Endothelial cell of umbilical vein (primary cell): ENCODE measurements at regions not wholly inside any gene's neighbourhood (a gene's known extent, or its start where the extent isn't known, plus 50 kb on each side); places are given as distances from the start of the nearest gene placed in this dataset.
"Not testable (repeated sequence)": the region's sequence is repeated elsewhere in the genome, so short reads cannot be mapped to it uniquely, and the experiment has no call there.

Experiments used
- EZH2 ChIP-seq: IDR thresholded peaks from 2 replicates; pipeline ENCODE4 v1.6.1; 2012; ENCODE audit warnings: borderline replicate concordance, low read depth, mild to moderate bottlenecking, moderate library complexity, low read length, inconsistent platforms; ENCODE audit not compliant: severe bottlenecking
- FOS ChIP-seq: IDR thresholded peaks from 2 replicates; pipeline ENCODE4 v1.6.1; 2011; ENCODE audit warnings: mild to moderate bottlenecking, low read length, moderate library complexity, borderline replicate concordance; ENCODE audit not compliant: insufficient read depth
- GATA2 ChIP-seq: IDR thresholded peaks from 2 replicates; pipeline ENCODE4 v1.7.0; 2011; ENCODE audit warnings: low read depth, mild to moderate bottlenecking, moderate library complexity, mixed read lengths, low read length; ENCODE audit not compliant: insufficient read length, insufficient read depth
- MAX ChIP-seq: IDR thresholded peaks from 2 replicates; pipeline ENCODE4 v1.6.1; 2011; ENCODE audit not compliant: insufficient read depth, insufficient read length
- MYC ChIP-seq: IDR thresholded peaks from one replicate; pipeline ENCODE4 v1.6.1; 2011; ENCODE audit warnings: mild to moderate bottlenecking, low read depth, low read length
- POLR2A ChIP-seq: IDR thresholded peaks from 2 replicates; pipeline ENCODE4 v1.6.1; 2012; ENCODE audit warnings: low read depth, mild to moderate bottlenecking, control low read depth, low read length
- POLR2AphosphoS5 ChIP-seq: IDR thresholded peaks from 2 replicates; pipeline ENCODE4 v1.6.1; 2012; ENCODE audit warnings: low read depth, mild to moderate bottlenecking, control low read depth, low read length, moderate library complexity; ENCODE audit not compliant: insufficient read depth
- TF ChIP-seq, protein P1 (sequence below), 2 donors: IDR thresholded peaks; 1 replicate in 1 of 2; 2 replicates in 1 of 2; pipeline ENCODE4 v1.5.1; 2011; ENCODE audit warnings: low read length in 2 of 2, mild to moderate bottlenecking in 2 of 2, moderate library complexity in 2 of 2, control low read depth in 1 of 2, inconsistent platforms in 1 of 2, low read depth in 1 of 2; ENCODE audit not compliant: insufficient read depth in 1 of 2; ENCODE audit errors: extremely low read depth in 1 of 2

DNA sequence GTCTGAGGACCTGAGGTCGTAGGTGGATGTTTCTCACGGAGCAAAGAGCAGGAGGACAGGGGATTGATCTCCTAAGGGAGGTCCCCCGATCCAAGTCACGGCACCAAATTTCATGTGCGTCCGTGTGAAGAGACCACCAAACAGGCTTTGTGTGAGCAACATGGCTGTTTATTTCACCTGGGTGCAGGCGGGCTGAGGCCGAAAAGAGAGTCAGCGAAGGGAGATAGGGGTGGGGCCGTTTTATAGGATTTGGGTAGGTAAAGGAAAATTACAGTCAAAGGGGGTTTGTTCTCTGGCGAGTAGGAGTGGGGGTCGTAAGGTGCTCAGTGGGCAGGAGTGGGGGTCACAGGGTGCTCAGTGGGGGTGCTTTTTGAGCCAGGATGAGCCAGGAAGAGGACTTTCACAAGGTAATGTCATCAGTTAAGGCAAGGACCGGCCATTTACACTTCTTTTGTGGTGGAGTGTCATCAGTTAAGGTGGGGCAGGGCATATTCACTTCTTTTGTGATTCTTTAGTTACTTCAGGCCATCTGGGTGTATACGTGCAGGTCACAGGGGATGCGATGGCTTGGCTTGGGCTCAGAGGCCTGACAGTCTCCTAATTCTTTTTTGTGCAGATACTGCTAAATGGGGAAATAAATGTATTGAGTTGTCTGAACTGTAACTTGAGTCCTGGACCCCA, 267.3 kb upstream of the SLC16A7 start:
- TF ChIP-seq POLR2A, POLR2AphosphoS5, EZH2, MAX, FOS, GATA2, MYC: not testable (repeated sequence)
- TF ChIP-seq, protein P1, sequence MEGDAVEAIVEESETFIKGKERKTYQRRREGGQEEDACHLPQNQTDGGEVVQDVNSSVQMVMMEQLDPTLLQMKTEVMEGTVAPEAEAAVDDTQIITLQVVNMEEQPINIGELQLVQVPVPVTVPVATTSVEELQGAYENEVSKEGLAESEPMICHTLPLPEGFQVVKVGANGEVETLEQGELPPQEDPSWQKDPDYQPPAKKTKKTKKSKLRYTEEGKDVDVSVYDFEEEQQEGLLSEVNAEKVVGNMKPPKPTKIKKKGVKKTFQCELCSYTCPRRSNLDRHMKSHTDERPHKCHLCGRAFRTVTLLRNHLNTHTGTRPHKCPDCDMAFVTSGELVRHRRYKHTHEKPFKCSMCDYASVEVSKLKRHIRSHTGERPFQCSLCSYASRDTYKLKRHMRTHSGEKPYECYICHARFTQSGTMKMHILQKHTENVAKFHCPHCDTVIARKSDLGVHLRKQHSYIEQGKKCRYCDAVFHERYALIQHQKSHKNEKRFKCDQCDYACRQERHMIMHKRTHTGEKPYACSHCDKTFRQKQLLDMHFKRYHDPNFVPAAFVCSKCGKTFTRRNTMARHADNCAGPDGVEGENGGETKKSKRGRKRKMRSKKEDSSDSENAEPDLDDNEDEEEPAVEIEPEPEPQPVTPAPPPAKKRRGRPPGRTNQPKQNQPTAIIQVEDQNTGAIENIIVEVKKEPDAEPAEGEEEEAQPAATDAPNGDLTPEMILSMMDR (IDR thresholded peaks at IDR 0.05; ENCODE audit: extremely low read depth in 1 of 2, insufficient read depth in 1 of 2, low read depth in 1 of 2, low read length in 2 of 2), result not testable (repeated sequence)
